GM21529 (cell line): ENCODE measurements at regions not wholly inside any gene's neighbourhood (a gene's known extent, or its start where the extent isn't known, plus 50 kb on each side); places are given as distances from the start of the nearest gene placed in this dataset.
"Not testable (repeated sequence)": the region's sequence is repeated elsewhere in the genome, so short reads cannot be mapped to it uniquely, and the experiment has no call there.

ENCODE experiments used
- ATAC-seq: cut with Tn5 transposase; IDR thresholded peaks from one replicate; pipeline ENCODE4 v1.9.1; 2021; ENCODE audit not compliant: unreplicated experiment

GRCh38 chr11:122209619-122210366 lies 93.8 kb upstream of the BLID start:
- ATAC-seq: no peak

- no peak for ATAC-seq
Observed at GRCh38 chr11:122207921-122208764, 92.1 kb upstream of the BLID start.

GRCh38 chr11:122207505-122207904 lies 91.5 kb upstream of the BLID start:
- ATAC-seq: no peak

- no peak for ATAC-seq
Observed at GRCh38 chr11:122205036-122205435, 89.0 kb upstream of the BLID start.

GRCh38 chr11:122204206-122204605 lies 88.2 kb upstream of the BLID start:
- ATAC-seq: no peak

GRCh38 chr11:122202951-122203456 lies 87.0 kb upstream of the BLID start:
- ATAC-seq: peak; percentile 75

- no peak for ATAC-seq
Observed at GRCh38 chr11:122202161-122202950, 86.3 kb upstream of the BLID start.

- ATAC-seq: no peak
Observed at GRCh38 chr11:122201106-122201505, 85.1 kb upstream of the BLID start.

GRCh38 chr11:122199661-122200060 lies 83.6 kb upstream of the BLID start:
- no peak for ATAC-seq

GRCh38 chr11:122198291-122198983 lies 82.4 kb upstream of the BLID start:
- ATAC-seq: no peak

- no peak for ATAC-seq
Observed at GRCh38 chr11:122197066-122197987, 81.3 kb upstream of the BLID start.

GRCh38 chr11:122195790-122196189 lies 79.8 kb upstream of the BLID start:
- ATAC-seq: no peak

- not testable (repeated sequence) for ATAC-seq
Observed at GRCh38 chr11:122193881-122194480, 78.0 kb upstream of the BLID start.

- ATAC-seq: no peak
Observed at GRCh38 chr11:122193457-122193856, 77.4 kb upstream of the BLID start.

- ATAC-seq: no peak
Observed at GRCh38 chr11:122192634-122193255, 76.7 kb upstream of the BLID start.

GRCh38 chr11:122190768-122191167 lies 74.8 kb upstream of the BLID start:
- no peak for ATAC-seq

GRCh38 chr11:122189229-122189628 lies 73.2 kb upstream of the BLID start:
- no peak for ATAC-seq

- ATAC-seq: no peak
Observed at GRCh38 chr11:122187373-122188165, 71.6 kb upstream of the BLID start.
